Stomach (tissue), 8 donors: ENCODE measurements at regions not wholly inside any gene's neighbourhood (a gene's known extent, or its start where the extent isn't known, plus 50 kb on each side); places are given as distances from the start of the nearest gene placed in this dataset.

Source experiments
- DNase-seq, 2 donors: peaks; one replicate each; pipeline versions ENCODE4 v3.0.0 to v3.0.0-alpha.2; 2013 to 2019
- H3K27ac ChIP-seq, 5 donors: fragments of 200-600 bp in 4 of 5; sonication (generic) in 4 of 5; one replicate each; pipeline ENCODE4 v1.5.1; 2013 to 2019; ENCODE audit warnings: mild to moderate bottlenecking in 1 of 5, moderate library complexity in 1 of 5
- H3K27me3 ChIP-seq, 3 donors: fragments of 200-600 bp; sonication (generic); one replicate each; pipeline ENCODE4 v1.5.1; 2017 to 2019; ENCODE audit warnings: mixed run types in 1 of 3
- H3K36me3 ChIP-seq, 4 donors: fragments of 200-600 bp; sonication (generic); 1 replicate in 3 of 4; 2 replicates in 1 of 4; pipeline ENCODE4 v1.5.1; 2016 to 2019
- H3K4me1 ChIP-seq, 4 donors: fragments of 200-600 bp; sonication (generic); one replicate each; pipeline ENCODE4 v1.5.1; 2016 to 2019
- H3K4me3 ChIP-seq, 4 donors: fragments of 200-600 bp; sonication (generic) in 3 of 4; one replicate each; pipeline ENCODE4 v1.5.1; 2016 to 2019; ENCODE audit warnings: mild to moderate bottlenecking in 1 of 4
- H3K9me3 ChIP-seq, 4 donors: fragments of 200-600 bp; sonication (generic); one replicate each; pipeline ENCODE4 v1.5.1; 2016 to 2019
- EP300 ChIP-seq: sonication (generic); formaldehyde crosslinking; IDR thresholded peaks from one replicate; pipeline ENCODE4 v1.6.1; 2017; ENCODE audit warnings: antibody characterized with exemption
- POLR2A ChIP-seq, 4 donors: fragments of 450-650 bp; IDR thresholded peaks; one replicate each; pipeline ENCODE4 v1.6.1; 2016; ENCODE audit warnings: antibody characterized with exemption in 4 of 4, control low read depth in 2 of 4, mild to moderate bottlenecking in 1 of 4, moderate library complexity in 1 of 4
- POLR2AphosphoS5 ChIP-seq, 3 donors: sonication (generic); formaldehyde crosslinking; IDR thresholded peaks; one replicate each; pipeline ENCODE4 v1.6.1; 2016; ENCODE audit warnings: antibody characterized with exemption in 3 of 3
- WGBS, 5 donors: extraction: QIAGEN DNeasy Blood & Tissue Kit in 3 of 5; methylation state at CpG; one replicate each; pipeline versions ENCODE4 v1.1.5 to v1.1.7; 2013 to 2018; 5-methylcytosine and 5-hydroxymethylcytosine counted together
- intact Hi-C: fragments of 100-400 bp; cut with DNase I; formaldehyde crosslinking; loops from one replicate; pipeline ENCODE4 v1.15.1; 2023; ENCODE audit warnings: low total_unique reads
- TF ChIP-seq, protein P1 (sequence below), 7 experiments: fragments of 450-650 bp in 4 of 7; fragments of 200-600 bp in 3 of 7; sonication (generic) in 3 of 7; IDR thresholded peaks; one replicate each; pipeline ENCODE4 v1.5.1; 2016 to 2019; ENCODE audit warnings: antibody characterized with exemption in 7 of 7, control low read depth in 2 of 7, mild to moderate bottlenecking in 1 of 7
- donor health status: healthy with polysubstance abuse.
- donor health status: Bipolar disorder and iron deficiency.
- donor health status: healthy.

DNA sequence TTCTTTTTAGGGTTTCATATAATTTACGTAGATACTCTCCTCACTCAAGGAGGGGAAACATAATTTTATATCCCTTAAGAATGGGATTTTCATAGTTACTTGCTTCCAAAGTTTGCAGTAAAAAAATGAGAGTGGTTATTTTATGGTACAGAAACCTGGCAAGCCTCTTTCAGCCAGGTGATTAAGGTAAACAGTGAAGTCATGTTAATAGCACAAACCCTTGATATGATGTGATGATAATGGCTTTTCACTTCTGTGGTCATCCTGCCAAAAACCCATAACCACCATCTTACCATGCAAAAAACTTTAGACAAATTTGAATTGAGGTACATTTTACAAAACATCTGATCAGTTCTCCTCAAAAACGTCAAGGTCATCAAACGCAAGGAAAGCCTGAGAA lies 517.8 kb downstream of the SLITRK5 start:
- H3K36me3 ChIP-seq: no peaks in the 10 kb centered on the region
- intact Hi-C loops: no loop called here
- no peak overlapping the region for H3K27ac ChIP-seq
- no peak for TF ChIP-seq POLR2A (IDR thresholded peaks at IDR 0.05)
- TF ChIP-seq POLR2AphosphoS5 (IDR thresholded peaks at IDR 0.05): no peak
- TF ChIP-seq, protein P1, sequence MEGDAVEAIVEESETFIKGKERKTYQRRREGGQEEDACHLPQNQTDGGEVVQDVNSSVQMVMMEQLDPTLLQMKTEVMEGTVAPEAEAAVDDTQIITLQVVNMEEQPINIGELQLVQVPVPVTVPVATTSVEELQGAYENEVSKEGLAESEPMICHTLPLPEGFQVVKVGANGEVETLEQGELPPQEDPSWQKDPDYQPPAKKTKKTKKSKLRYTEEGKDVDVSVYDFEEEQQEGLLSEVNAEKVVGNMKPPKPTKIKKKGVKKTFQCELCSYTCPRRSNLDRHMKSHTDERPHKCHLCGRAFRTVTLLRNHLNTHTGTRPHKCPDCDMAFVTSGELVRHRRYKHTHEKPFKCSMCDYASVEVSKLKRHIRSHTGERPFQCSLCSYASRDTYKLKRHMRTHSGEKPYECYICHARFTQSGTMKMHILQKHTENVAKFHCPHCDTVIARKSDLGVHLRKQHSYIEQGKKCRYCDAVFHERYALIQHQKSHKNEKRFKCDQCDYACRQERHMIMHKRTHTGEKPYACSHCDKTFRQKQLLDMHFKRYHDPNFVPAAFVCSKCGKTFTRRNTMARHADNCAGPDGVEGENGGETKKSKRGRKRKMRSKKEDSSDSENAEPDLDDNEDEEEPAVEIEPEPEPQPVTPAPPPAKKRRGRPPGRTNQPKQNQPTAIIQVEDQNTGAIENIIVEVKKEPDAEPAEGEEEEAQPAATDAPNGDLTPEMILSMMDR (IDR thresholded peaks at IDR 0.05): no peak
- TF ChIP-seq EP300: no peak
- no peak overlapping the region for H3K4me3 ChIP-seq
- peaks cover 0 to under 1% (median 0%) of the 10 kb centered on the region in 4 donors for H3K9me3 ChIP-seq
- WGBS, 5 donors: 83 to 92% (median 87%) methylated on average over 3 of the region's 3 CpGs
- no peaks in the 10 kb centered on the region for H3K4me1 ChIP-seq
- H3K27me3 ChIP-seq: no peaks in the 10 kb centered on the region
- DNase-seq: no peak

DNA sequence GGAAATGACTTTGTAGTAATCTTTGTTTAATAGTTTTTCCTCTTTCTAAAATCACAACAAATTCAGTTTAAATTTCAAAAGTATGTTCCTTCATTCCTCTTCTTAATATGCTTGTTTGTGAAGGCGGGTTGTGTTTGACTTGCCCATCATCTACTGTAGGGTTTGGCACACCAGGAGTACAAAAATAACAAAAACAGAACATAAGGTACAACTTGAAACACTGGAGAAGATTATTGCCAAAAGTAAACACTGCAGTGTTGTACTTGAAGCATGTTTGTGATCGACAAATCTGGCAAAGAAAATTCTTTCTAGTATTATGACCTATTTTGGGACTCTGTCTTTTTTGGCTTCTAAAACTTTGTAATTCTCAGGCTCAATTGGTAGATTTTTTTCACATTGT lies 518.6 kb downstream of the SLITRK5 start:
- Histone ChIP-seq H3K9me3 (no peaks in the 10 kb centered on the region), H3K36me3 (no peaks in the 10 kb centered on the region), H3K27ac (no peak overlapping the region), H3K4me1 (no peaks in the 10 kb centered on the region), H3K27me3 (no peaks in the 10 kb centered on the region), H3K4me3 (no peak overlapping the region)
- DNase-seq: no peak
- TF ChIP-seq POLR2A (IDR thresholded peaks at IDR 0.05): no peak
- intact Hi-C loops: no loop called here
- WGBS, 5 donors: 27 to 51% (median 30%) methylated on average over 2 of the region's 2 CpGs

GRCh38 chr13:88196106-88196505 lies 524.9 kb downstream of the SLITRK5 start:
- TF ChIP-seq, protein P1 (IDR thresholded peaks at IDR 0.05): no peak
- TF ChIP-seq EP300: no peak
- no peak for TF ChIP-seq POLR2AphosphoS5 (IDR thresholded peaks at IDR 0.05)
- TF ChIP-seq POLR2A (IDR thresholded peaks at IDR 0.05): no peak
- WGBS, 5 donors: 73 to 87% (median 77%) methylated on average over 3 of the region's 3 CpGs
- Histone ChIP-seq H3K9me3 (peaks cover 0 to 12% (median 2%) of the 10 kb centered on the region in 4 donors), H3K27ac (no peak overlapping the region), H3K4me3 (no peak overlapping the region), H3K36me3 (no peaks in the 10 kb centered on the region), H3K4me1 (no peaks in the 10 kb centered on the region), H3K27me3 (no peaks in the 10 kb centered on the region)
- no peak for DNase-seq
- intact Hi-C loops: no loop called here

- Histone ChIP-seq H3K4me3 (no peak overlapping the region), H3K27ac (no peak overlapping the region), H3K27me3 (no peaks in the 10 kb centered on the region), H3K36me3 (no peaks in the 10 kb centered on the region), H3K9me3 (no peaks in the 10 kb centered on the region), H3K4me1 (no peaks in the 10 kb centered on the region)
- no peak for DNase-seq
- WGBS, 5 donors: 79 to 89% (median 82%) methylated on average over 6 of the region's 6 CpGs
- intact Hi-C loops: no loop called here
- TF ChIP-seq EP300: no peak
- TF ChIP-seq, protein P1 (IDR thresholded peaks at IDR 0.05): no peak
- TF ChIP-seq POLR2A (IDR thresholded peaks at IDR 0.05): no peak
These were observed 546.2 kb downstream of the SLITRK5 start for GRCh38 chr13:88217372-88217771.

DNA sequence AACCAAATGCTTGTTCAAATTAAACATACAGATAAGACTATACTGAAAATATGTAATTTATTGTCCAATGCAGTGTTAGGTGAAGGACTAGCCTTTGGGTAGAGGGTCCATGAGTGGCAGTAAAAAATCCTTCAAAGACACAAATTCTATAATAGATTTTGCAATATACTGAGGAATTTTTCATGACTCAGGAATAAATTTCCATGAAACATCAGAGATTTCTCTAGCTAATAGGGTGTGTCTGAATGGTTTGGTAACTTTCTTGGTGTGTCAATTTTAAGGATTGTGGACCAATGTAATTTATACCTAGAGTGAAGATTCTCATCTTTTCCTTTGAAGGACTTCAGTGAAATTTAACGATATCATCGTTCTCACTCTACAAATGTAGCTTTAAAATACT lies 546.7 kb downstream of the SLITRK5 start:
- intact Hi-C loops: no loop called here
- WGBS, 5 donors: 91 to 100% (median 93%) methylated on average over 2 of the region's 2 CpGs
- Histone ChIP-seq H3K4me3 (no peak overlapping the region), H3K4me1 (no peaks in the 10 kb centered on the region), H3K9me3 (no peaks in the 10 kb centered on the region), H3K36me3 (no peaks in the 10 kb centered on the region), H3K27me3 (no peaks in the 10 kb centered on the region), H3K27ac (no peak overlapping the region)
- DNase-seq: no peak
- TF ChIP-seq, protein P1 (IDR thresholded peaks at IDR 0.05): no peak
